Kidney epithelial cell (primary cell): ENCODE measurements at regions not wholly inside any gene's neighbourhood (a gene's known extent, or its start where the extent isn't known, plus 50 kb on each side); places are given as distances from the start of the nearest gene placed in this dataset.

Experiments used
- DNase-seq: peaks from one replicate; pipeline ENCODE4 v3.0.0-alpha.2; 2010; ENCODE audit warnings: low read depth
- H3K27me3 ChIP-seq: 2 replicates; pipeline ENCODE4 v1.6.0; 2011; ENCODE audit warnings: low read length; ENCODE audit not compliant: control insufficient read depth, insufficient read depth
- H3K36me3 ChIP-seq: 2 replicates; pipeline ENCODE4 v1.5.1; 2011; ENCODE audit warnings: low read length; ENCODE audit not compliant: control insufficient read depth, insufficient read depth
- H3K4me3 ChIP-seq: 2 replicates; pipeline ENCODE4 v1.5.1; 2011; ENCODE audit warnings: low read depth, mild to moderate bottlenecking, control low read depth, low read length
- CTCF ChIP-seq: IDR thresholded peaks from 2 replicates; pipeline ENCODE4 v1.5.1; 2011; ENCODE audit warnings: mild to moderate bottlenecking, moderate library complexity, low read length, control low read depth, inconsistent platforms; ENCODE audit not compliant: insufficient read depth, poor library complexity, severe bottlenecking

DNA sequence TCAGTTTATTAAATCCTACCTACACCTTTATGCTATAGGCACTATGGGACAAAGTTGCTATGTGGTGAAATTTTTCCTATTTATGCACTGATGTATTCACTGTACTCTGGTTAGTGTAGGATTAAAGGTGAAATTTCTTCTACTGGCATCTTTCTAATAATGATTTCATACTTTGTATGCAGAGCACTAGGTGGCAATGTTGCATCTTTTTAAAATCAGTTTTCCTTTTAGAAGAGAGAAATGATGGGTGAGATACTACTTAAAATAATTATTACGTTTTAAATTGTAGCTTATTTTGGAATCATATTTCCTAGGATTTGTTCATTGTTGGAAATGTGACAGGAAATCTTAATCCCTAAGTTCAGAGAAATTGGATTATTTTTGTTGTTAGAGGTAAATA, 150.9 kb downstream of the CD8B2 start:
- TF ChIP-seq CTCF, result peak; percentile 19
- no peaks in the 10 kb centered on the region for H3K36me3 ChIP-seq
- no peak for DNase-seq
- no peaks in the 10 kb centered on the region for H3K27me3 ChIP-seq
- no peak overlapping the region for H3K4me3 ChIP-seq

- TF ChIP-seq CTCF, result no peak
- H3K27me3 ChIP-seq, result no peaks in the 10 kb centered on the region
- H3K36me3 ChIP-seq, result no peaks in the 10 kb centered on the region
- DNase-seq, result no peak
- no peak overlapping the region for H3K4me3 ChIP-seq
Measured at GRCh38 chr2:106638580-106638979, 151.4 kb downstream of the CD8B2 start.

DNA sequence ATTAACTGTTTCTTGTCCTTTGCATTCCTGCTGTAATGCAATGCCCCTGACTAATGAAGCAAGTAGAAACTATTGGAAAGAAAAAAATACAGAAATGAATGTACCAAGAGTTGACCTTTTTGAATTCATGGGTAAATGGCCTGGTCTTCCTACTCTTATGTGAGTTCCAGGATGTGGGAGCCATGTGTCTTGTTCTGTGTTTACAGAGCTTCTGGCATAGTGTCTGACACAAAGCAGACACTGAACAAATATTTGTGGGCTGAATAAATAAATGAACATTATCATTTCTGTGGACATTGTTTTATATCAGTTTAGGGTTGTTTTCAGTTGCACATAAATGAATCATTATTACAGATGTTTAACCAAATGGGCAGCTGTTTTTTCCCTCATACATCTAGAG, 155.5 kb downstream of the CD8B2 start:
- H3K36me3 ChIP-seq, result no peaks in the 10 kb centered on the region
- H3K27me3 ChIP-seq, result no peaks in the 10 kb centered on the region
- no peak for DNase-seq
- TF ChIP-seq CTCF, result no peak
- no peak overlapping the region for H3K4me3 ChIP-seq

- no peak for TF ChIP-seq CTCF
- no peaks in the 10 kb centered on the region for H3K27me3 ChIP-seq
- DNase-seq, result no peak
- H3K4me3 ChIP-seq, result no peak overlapping the region
- H3K36me3 ChIP-seq, result no peaks in the 10 kb centered on the region
Measured at GRCh38 chr2:106644623-106645022, 157.5 kb downstream of the CD8B2 start.

DNA sequence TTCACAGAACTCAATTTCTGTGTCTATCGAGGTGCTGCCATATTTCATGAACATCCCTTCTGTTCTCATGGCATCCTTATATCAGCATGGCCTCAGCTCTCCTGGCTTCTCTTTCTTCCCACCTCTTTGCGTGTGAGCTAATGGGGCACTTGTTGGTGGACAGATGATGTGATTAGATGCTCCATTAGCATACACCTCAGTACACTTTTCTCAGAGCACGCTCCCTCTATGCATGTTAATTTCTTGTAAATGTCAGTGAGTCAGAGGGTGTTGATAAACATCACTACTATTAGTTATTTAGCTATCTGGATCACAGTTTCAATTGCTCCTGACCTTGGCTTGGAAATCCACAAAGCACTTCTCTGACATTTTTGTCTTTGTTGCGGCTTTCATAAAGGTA, 159.4 kb downstream of the CD8B2 start:
- Histone ChIP-seq H3K36me3 (no peaks in the 10 kb centered on the region), H3K4me3 (no peak overlapping the region), H3K27me3 (no peaks in the 10 kb centered on the region)
- TF ChIP-seq CTCF, result no peak
- no peak for DNase-seq

GRCh38 chr2:106649306-106649705, 162.1 kb downstream of the CD8B2 start:
- no peak overlapping the region for H3K4me3 ChIP-seq
- TF ChIP-seq CTCF, result no peak
- H3K36me3 ChIP-seq, result no peaks in the 10 kb centered on the region
- DNase-seq, result no peak
- no peaks in the 10 kb centered on the region for H3K27me3 ChIP-seq
